B cell (primary cell): ENCODE measurements at regions not wholly inside any gene's neighbourhood (a gene's known extent, or its start where the extent isn't known, plus 50 kb on each side); places are given as distances from the start of the nearest gene placed in this dataset.

Source experiments
- ATAC-seq: fragments of 200-7000 bp; cut with Tn5 transposase; one replicate; pipeline ENCODE4 v1.10.0; 2021; ENCODE audit warnings: low read depth, mild to moderate bottlenecking, moderate number of reproducible peaks, moderate library complexity
- CTCF ChIA-PET: fragments of 350-600 bp; sonication (Branson Sonifier 250); formaldehyde crosslinking; loops from one replicate; lab custom pipeline; 2021; ENCODE audit warnings: antibody characterized with exemption, inconsistent platforms; lab: Charles Lee
- POLR2A ChIA-PET: fragments of 350-600 bp; sonication (Branson Sonifier 250); formaldehyde crosslinking; loops from one replicate; lab custom pipeline; 2021; ENCODE audit warnings: antibody characterized with exemption; lab: Charles Lee
- DNase-seq: peaks from one replicate; pipeline ENCODE4 v3.0.0; 2013
- H2AFZ ChIP-seq: 2 replicates; pipeline ENCODE4 v1.6.1; 2012; ENCODE audit warnings: mild to moderate bottlenecking, low read depth, low read length; ENCODE audit not compliant: insufficient read depth, poor library complexity, severe bottlenecking
- H3K27ac ChIP-seq, 2 donors: 1 replicate in 1 of 2; 2 replicates in 1 of 2; pipeline ENCODE4 v1.5.1; 2012 to 2013; ENCODE audit warnings: low read length in 2 of 2, mild to moderate bottlenecking in 2 of 2, moderate library complexity in 1 of 2
- H3K27me3 ChIP-seq, 4 experiments: fragments of 200-600 bp in 1 of 4; sonication (generic) in 1 of 4; replicated peaks in 1 of 4; 1 replicate in 2 of 4; 2 replicates in 2 of 4; pipeline versions ENCODE4 v1.6.1 to v1.7.0; 2013 to 2016; ENCODE audit warnings: low read length in 3 of 4, mild to moderate bottlenecking in 2 of 4, mixed read lengths in 1 of 4, moderate library complexity in 1 of 4; ENCODE audit not compliant: insufficient read depth in 4 of 4, control insufficient read depth in 3 of 4; ENCODE audit errors: control extremely low read depth in 1 of 4
- H3K36me3 ChIP-seq, 2 experiments: replicated peaks in 1 of 2; 1 replicate in 1 of 2; 2 replicates in 1 of 2; pipeline versions ENCODE4 v1.6.1 to v1.7.1; 2013; ENCODE audit warnings: low read length in 1 of 2; ENCODE audit not compliant: insufficient read depth in 2 of 2, control insufficient read depth in 1 of 2; ENCODE audit errors: control extremely low read depth in 1 of 2, extremely low read depth in 1 of 2
- H3K4me1 ChIP-seq, 2 donors: fragments of 200-600 bp in 1 of 2; sonication (generic) in 1 of 2; 1 replicate in 1 of 2; 2 replicates in 1 of 2; pipeline versions ENCODE4 v1.5.1 to v1.6.1; 2013 to 2017; ENCODE audit warnings: low read length in 2 of 2; ENCODE audit not compliant: control insufficient read depth in 2 of 2, insufficient read depth in 2 of 2
- H3K4me2 ChIP-seq: replicated peaks from 2 replicates; pipeline ENCODE3; 2012; ENCODE audit warnings: mild to moderate bottlenecking, low read depth, low read length; ENCODE audit not compliant: poor library complexity, severe bottlenecking
- H3K4me3 ChIP-seq, 5 experiments: fragments of 200-600 bp in 1 of 5; sonication (generic) in 1 of 5; 1 replicate in 3 of 5; 2 replicates in 2 of 5; pipeline versions ENCODE4 v1.5.1 to v1.7.0; 2011 to 2016; ENCODE audit warnings: low read length in 4 of 5, mild to moderate bottlenecking in 4 of 5, low read depth in 2 of 5, control low read depth in 1 of 5, moderate library complexity in 1 of 5; ENCODE audit not compliant: insufficient read depth in 1 of 5; ENCODE audit errors: control extremely low read depth in 1 of 5, extremely low read depth in 1 of 5
- H3K79me2 ChIP-seq: fragments of 200-600 bp; sonication (generic); one replicate; pipeline ENCODE4 v1.6.0; 2016; ENCODE audit warnings: low read length; ENCODE audit not compliant: control insufficient read depth, insufficient read depth
- H3K9ac ChIP-seq: fragments of 200-600 bp; sonication (generic); 2 replicates; pipeline ENCODE4 v1.6.1; 2017; ENCODE audit warnings: mild to moderate bottlenecking, low read length, moderate library complexity
- H3K9me3 ChIP-seq, 3 donors: one replicate each; pipeline versions ENCODE4 v1.6.1 to v1.7.1; 2013; ENCODE audit warnings: low read length in 2 of 3; ENCODE audit not compliant: control insufficient read depth in 2 of 3, insufficient read depth in 1 of 3; ENCODE audit errors: control extremely low read depth in 1 of 3
- H4K20me1 ChIP-seq: 2 replicates; pipeline ENCODE4 v1.6.0; 2012; ENCODE audit warnings: mild to moderate bottlenecking, low read length; ENCODE audit not compliant: insufficient read depth, control insufficient read depth, poor library complexity, severe bottlenecking
- H3K27ac Mint-ChIP-seq: one replicate; pipeline ENCODE4 v1.8.0; 2021; ENCODE audit warnings: mixed read lengths
- H3K27me3 Mint-ChIP-seq: one replicate; pipeline ENCODE4 v1.8.0; 2021; ENCODE audit warnings: mixed read lengths
- H3K4me1 Mint-ChIP-seq: one replicate; pipeline ENCODE4 v1.8.0; 2021; ENCODE audit warnings: mixed read lengths
- H3K4me3 Mint-ChIP-seq: one replicate; pipeline ENCODE4 v1.8.0; 2021; ENCODE audit warnings: mixed read lengths
- H3K9me3 Mint-ChIP-seq: one replicate; pipeline ENCODE4 v1.8.0; 2022; ENCODE audit warnings: mixed read lengths; ENCODE audit not compliant: insufficient read depth
- EZH2 ChIP-seq: IDR thresholded peaks from 2 replicates; pipeline ENCODE4 v1.6.1; 2012; ENCODE audit warnings: borderline replicate concordance, low read depth, mild to moderate bottlenecking, moderate library complexity, low read length; ENCODE audit not compliant: insufficient read depth, poor library complexity, severe bottlenecking
- WGBS: methylation state at CpG from one replicate; pipeline ENCODE4 v1.1.5; 2013; ENCODE audit warnings: missing lambda C conversion rate; ENCODE audit not compliant: insufficient coverage; 5-methylcytosine and 5-hydroxymethylcytosine counted together
- intact Hi-C: fragments of 100-400 bp; cut with micrococcal nuclease; formaldehyde crosslinking; loops from one replicate; pipeline ENCODE4 v1.10.0; 2022
- TF ChIP-seq, protein P1 (sequence below): fragments of 200-600 bp; IDR thresholded peaks from one replicate; pipeline ENCODE4 v1.8.0; 2022; ENCODE audit warnings: antibody characterized with exemption, mild to moderate bottlenecking

DNA sequence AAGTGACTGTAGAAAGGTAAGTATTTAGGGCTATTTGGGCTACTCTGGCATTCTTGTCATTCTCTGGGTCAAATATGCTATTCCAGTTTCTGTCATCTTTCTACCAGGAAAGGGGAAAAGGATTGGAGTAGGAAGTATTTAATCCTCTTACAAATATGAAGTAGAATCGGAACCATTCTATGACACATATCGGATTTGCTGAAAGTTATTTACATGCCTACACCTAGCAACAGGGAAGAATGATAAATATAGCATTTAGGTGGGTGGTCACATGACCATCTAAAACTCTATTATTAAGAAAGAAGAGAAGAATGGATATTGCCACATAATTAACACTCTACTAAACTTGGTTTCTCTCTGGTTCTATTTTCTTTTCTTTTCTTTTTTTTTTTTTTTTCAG is 1353.1 kb downstream of the ZPLD1 start:
- Histone ChIP-seq H3K27ac (no peak overlapping the region), H3K4me1 (no peaks in the 10 kb centered on the region), H3K9ac (no peak overlapping the region), H2AFZ (no peak overlapping the region), H3K27me3 (no peaks in the 10 kb centered on the region), H3K36me3 (no peaks in the 10 kb centered on the region), H3K79me2 (no peaks in the 10 kb centered on the region), H3K4me2 (no peak overlapping the region), H3K4me3 (no peak overlapping the region), H4K20me1 (no peaks in the 10 kb centered on the region), H3K9me3 (no peaks in the 10 kb centered on the region)
- TF ChIP-seq EZH2, result no peak
- TF ChIP-seq, protein P1, sequence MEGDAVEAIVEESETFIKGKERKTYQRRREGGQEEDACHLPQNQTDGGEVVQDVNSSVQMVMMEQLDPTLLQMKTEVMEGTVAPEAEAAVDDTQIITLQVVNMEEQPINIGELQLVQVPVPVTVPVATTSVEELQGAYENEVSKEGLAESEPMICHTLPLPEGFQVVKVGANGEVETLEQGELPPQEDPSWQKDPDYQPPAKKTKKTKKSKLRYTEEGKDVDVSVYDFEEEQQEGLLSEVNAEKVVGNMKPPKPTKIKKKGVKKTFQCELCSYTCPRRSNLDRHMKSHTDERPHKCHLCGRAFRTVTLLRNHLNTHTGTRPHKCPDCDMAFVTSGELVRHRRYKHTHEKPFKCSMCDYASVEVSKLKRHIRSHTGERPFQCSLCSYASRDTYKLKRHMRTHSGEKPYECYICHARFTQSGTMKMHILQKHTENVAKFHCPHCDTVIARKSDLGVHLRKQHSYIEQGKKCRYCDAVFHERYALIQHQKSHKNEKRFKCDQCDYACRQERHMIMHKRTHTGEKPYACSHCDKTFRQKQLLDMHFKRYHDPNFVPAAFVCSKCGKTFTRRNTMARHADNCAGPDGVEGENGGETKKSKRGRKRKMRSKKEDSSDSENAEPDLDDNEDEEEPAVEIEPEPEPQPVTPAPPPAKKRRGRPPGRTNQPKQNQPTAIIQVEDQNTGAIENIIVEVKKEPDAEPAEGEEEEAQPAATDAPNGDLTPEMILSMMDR, result no peak
- Mint-ChIP-seq H3K9me3 (no peaks in the 10 kb centered on the region), H3K4me1 (no peaks in the 10 kb centered on the region), H3K4me3 (no peak overlapping the region), H3K27me3 (no peaks in the 10 kb centered on the region), H3K27ac (no peak overlapping the region)
- POLR2A ChIA-PET, result no interaction called here
- ATAC-seq, result no peak
- CTCF ChIA-PET, result no interaction called here
- intact Hi-C loops, result no loop called here
- WGBS, result no CpG with 5 or more reads among the region's 2 CpGs
- DNase-seq, result no peak

DNA sequence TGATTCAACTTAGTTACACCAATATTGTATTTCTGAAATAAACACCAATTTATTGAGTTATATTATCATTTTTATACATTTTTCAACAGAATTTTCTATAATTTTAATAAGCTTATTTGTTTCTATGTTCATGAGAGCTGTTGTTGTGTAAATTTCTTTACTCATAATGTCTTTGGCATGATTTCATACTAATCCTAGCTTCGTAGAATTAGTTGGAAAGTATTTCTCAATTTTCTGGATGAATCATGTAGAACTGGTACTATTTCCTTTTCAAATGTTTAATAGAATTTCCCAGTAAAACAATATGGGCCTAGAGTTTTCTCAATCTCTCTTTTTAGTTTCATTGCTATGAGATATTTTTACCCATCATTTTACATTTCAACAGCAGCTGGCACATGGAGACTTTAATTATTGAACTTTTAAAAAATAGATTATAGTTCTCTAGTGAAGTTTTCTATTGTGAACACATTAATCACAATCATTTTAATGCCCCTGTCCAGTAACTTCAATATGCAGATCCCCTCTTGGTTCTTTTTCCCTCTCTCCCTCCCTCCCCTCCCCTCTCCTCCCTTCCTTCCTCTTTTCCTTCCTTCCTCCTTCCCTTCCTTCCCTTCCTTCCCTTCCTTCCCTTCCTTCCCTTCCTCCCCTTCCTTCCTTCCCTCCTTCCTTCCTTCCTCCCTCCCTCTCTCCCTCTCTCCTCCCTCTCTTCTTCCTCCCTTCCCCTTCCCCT is 1357.1 kb downstream of the ZPLD1 start:
- Histone ChIP-seq H3K4me3 (no peak overlapping the region), H3K36me3 (no peaks in the 10 kb centered on the region), H4K20me1 (no peaks in the 10 kb centered on the region), H3K4me2 (no peak overlapping the region), H3K9me3 (no peaks in the 10 kb centered on the region), H2AFZ (no peak overlapping the region), H3K27ac (no peak overlapping the region), H3K79me2 (no peaks in the 10 kb centered on the region), H3K27me3 (no peaks in the 10 kb centered on the region), H3K4me1 (no peaks in the 10 kb centered on the region), H3K9ac (no peak overlapping the region)
- H3K27ac Mint-ChIP-seq, result no peak overlapping the region
- POLR2A ChIA-PET, result no interaction called here
- WGBS, result no CpG with 5 or more reads among the region's 1 CpG
- intact Hi-C loops, result no loop called here
- no peaks in the 10 kb centered on the region for H3K4me1 Mint-ChIP-seq
- no peaks in the 10 kb centered on the region for H3K9me3 Mint-ChIP-seq
- DNase-seq, result no peak
- ATAC-seq, result no peak
- CTCF ChIA-PET, result no interaction called here
- TF ChIP-seq, protein P1, result no peak
- TF ChIP-seq EZH2, result no peak
- H3K4me3 Mint-ChIP-seq, result no peak overlapping the region
- H3K27me3 Mint-ChIP-seq, result no peaks in the 10 kb centered on the region
